ENCODE measurements at regions not wholly inside any gene's neighbourhood (a gene's known extent, or its start where the extent isn't known, plus 50 kb on each side); places are given as distances from the start of the nearest gene placed in this dataset.

GRCh38 chr15:62940093-62940754, 102.3 kb upstream of the TPM1 start:
- TF ChIP-seq, protein P1, sequence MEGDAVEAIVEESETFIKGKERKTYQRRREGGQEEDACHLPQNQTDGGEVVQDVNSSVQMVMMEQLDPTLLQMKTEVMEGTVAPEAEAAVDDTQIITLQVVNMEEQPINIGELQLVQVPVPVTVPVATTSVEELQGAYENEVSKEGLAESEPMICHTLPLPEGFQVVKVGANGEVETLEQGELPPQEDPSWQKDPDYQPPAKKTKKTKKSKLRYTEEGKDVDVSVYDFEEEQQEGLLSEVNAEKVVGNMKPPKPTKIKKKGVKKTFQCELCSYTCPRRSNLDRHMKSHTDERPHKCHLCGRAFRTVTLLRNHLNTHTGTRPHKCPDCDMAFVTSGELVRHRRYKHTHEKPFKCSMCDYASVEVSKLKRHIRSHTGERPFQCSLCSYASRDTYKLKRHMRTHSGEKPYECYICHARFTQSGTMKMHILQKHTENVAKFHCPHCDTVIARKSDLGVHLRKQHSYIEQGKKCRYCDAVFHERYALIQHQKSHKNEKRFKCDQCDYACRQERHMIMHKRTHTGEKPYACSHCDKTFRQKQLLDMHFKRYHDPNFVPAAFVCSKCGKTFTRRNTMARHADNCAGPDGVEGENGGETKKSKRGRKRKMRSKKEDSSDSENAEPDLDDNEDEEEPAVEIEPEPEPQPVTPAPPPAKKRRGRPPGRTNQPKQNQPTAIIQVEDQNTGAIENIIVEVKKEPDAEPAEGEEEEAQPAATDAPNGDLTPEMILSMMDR (IDR thresholded peaks at IDR 0.05): no peak
- TF ChIP-seq POLR2A (IDR thresholded peaks at IDR 0.05): no peak

Data from body of pancreas (tissue), 4 donors.